GM13977 (cell line): ENCODE measurements at regions not wholly inside any gene's neighbourhood (a gene's known extent, or its start where the extent isn't known, plus 50 kb on each side); places are given as distances from the start of the nearest gene placed in this dataset.
A peak's percentile ranks its signal among the peaks of the same experiment; 100 is the strongest.

Experiments used
- DNase-seq: peaks from one replicate; pipeline ENCODE4 v3.0.0; 2012; ENCODE audit warnings: low spot score
- CTCF ChIP-seq: IDR thresholded peaks from 2 replicates; pipeline ENCODE4 v1.5.1; 2012; ENCODE audit warnings: mild to moderate bottlenecking, control low read depth; ENCODE audit not compliant: insufficient read depth; ENCODE audit errors: extremely low read depth, missing control alignments
- in situ Hi-C: fragments of 300-500 bp; cut with MboI; formaldehyde crosslinking; loops from one replicate; pipeline ENCODE4 v1.12.0; 2022; ENCODE audit warnings: low sequenced_read_pairs, low pct_unique_long_range_greater_than_20kb, mixed read lengths, inconsistent platforms; ENCODE audit not compliant: unreplicated experiment

GRCh38 chr2:57981083-57981768 lies 65.4 kb upstream of the VRK2 start:
- in situ Hi-C loops, result no loop called here
- DNase-seq, result no peak
- no peak for TF ChIP-seq CTCF

- in situ Hi-C loops, result no loop called here
- peak; percentile 28 for DNase-seq
- no peak for TF ChIP-seq CTCF
Observed at GRCh38 chr2:57987835-57988573, 58.6 kb upstream of the VRK2 start.

- TF ChIP-seq CTCF, result no peak
- in situ Hi-C loops, result no loop called here
- peak; percentile 40 for DNase-seq
Observed at GRCh38 chr2:57990118-57990725, 56.4 kb upstream of the VRK2 start.
